ENCODE measurements at regions not wholly inside any gene's neighbourhood (a gene's known extent, or its start where the extent isn't known, plus 50 kb on each side); places are given as distances from the start of the nearest gene placed in this dataset.

- Histone ChIP-seq H3K27ac (no peak overlapping the region), H3K4me1 (no peaks in the 10 kb centered on the region), H3K36me3 (no peaks in the 10 kb centered on the region), H3K4me3 (no peak overlapping the region), H3K27me3 (no peaks in the 10 kb centered on the region), H3K9me3 (no peaks in the 10 kb centered on the region)
- ATAC-seq (ENCODE audit: low FRiP score in 2 of 2): no peak
- TF ChIP-seq POLR2AphosphoS5 (IDR thresholded peaks at IDR 0.05) (no peak), EP300 (IDR thresholded peaks at IDR 0.05) (no peak), CTCF (IDR thresholded peaks at IDR 0.05) (no peak)
- no peak for DNase-seq
- 59 to 67% methylated on average over 1 of the region's 1 CpG for WGBS, 2 donors
Measured at GRCh38 chr3:76615719-76616118, 424.2 kb upstream of the ROBO2 start.

- Histone ChIP-seq H3K4me1 (no peaks in the 10 kb centered on the region), H3K27ac (no peak overlapping the region), H3K9me3 (no peaks in the 10 kb centered on the region), H3K27me3 (no peaks in the 10 kb centered on the region), H3K36me3 (no peaks in the 10 kb centered on the region), H3K4me3 (no peak overlapping the region)
- DNase-seq: no peak
- no peak for TF ChIP-seq POLR2A (IDR thresholded peaks at IDR 0.05)
- no peak for TF ChIP-seq POLR2AphosphoS5 (IDR thresholded peaks at IDR 0.05)
- TF ChIP-seq CTCF (IDR thresholded peaks at IDR 0.05): no peak
- no peak for TF ChIP-seq EP300 (IDR thresholded peaks at IDR 0.05)
- ATAC-seq (ENCODE audit: low FRiP score in 2 of 2): no peak
- 81 to 88% methylated on average over 6 of the region's 6 CpGs for WGBS, 2 donors
Measured at GRCh38 chr3:76624164-76624563, 415.7 kb upstream of the ROBO2 start.

GRCh38 chr3:76627236-76627635, 412.7 kb upstream of the ROBO2 start:
- 62 to 85% methylated on average over 4 of the region's 4 CpGs for WGBS, 2 donors
- no peak for TF ChIP-seq POLR2AphosphoS5 (IDR thresholded peaks at IDR 0.05)
- TF ChIP-seq CTCF (IDR thresholded peaks at IDR 0.05): no peak
- no peak for TF ChIP-seq EP300 (IDR thresholded peaks at IDR 0.05)
- no peak for TF ChIP-seq POLR2A (IDR thresholded peaks at IDR 0.05)
- Histone ChIP-seq H3K36me3 (no peaks in the 10 kb centered on the region), H3K4me3 (no peak overlapping the region), H3K27ac (no peak overlapping the region), H3K4me1 (no peaks in the 10 kb centered on the region), H3K9me3 (no peaks in the 10 kb centered on the region), H3K27me3 (no peaks in the 10 kb centered on the region)
- DNase-seq: no peak
- no peak for ATAC-seq (ENCODE audit: low FRiP score in 2 of 2)

- no peaks in the 10 kb centered on the region for H3K9me3 ChIP-seq
- H3K27me3 ChIP-seq: no peaks in the 10 kb centered on the region
- no peaks in the 10 kb centered on the region for H3K36me3 ChIP-seq
- H3K4me3 ChIP-seq: no peak overlapping the region
- TF ChIP-seq POLR2AphosphoS5 (IDR thresholded peaks at IDR 0.05) (no peak), POLR2A (IDR thresholded peaks at IDR 0.05) (no peak), EP300 (IDR thresholded peaks at IDR 0.05) (no peak), CTCF (IDR thresholded peaks at IDR 0.05) (no peak)
- WGBS, 2 donors: 81 to 88% methylated on average over 4 of the region's 4 CpGs
- ATAC-seq (ENCODE audit: low FRiP score in 2 of 2) (no peak), DNase-seq (no peak)
- H3K4me1 ChIP-seq: no peaks in the 10 kb centered on the region
- H3K27ac ChIP-seq: no peak overlapping the region
Measured at GRCh38 chr3:76631251-76631650, 408.6 kb upstream of the ROBO2 start.

GRCh38 chr3:76638006-76638405, 401.9 kb upstream of the ROBO2 start:
- no peak overlapping the region for H3K27ac ChIP-seq
- no peak overlapping the region for H3K4me3 ChIP-seq
- no peaks in the 10 kb centered on the region for H3K27me3 ChIP-seq
- no peaks in the 10 kb centered on the region for H3K9me3 ChIP-seq
- no peaks in the 10 kb centered on the region for H3K4me1 ChIP-seq
- ATAC-seq (ENCODE audit: low FRiP score in 2 of 2): no peak
- DNase-seq: no peak
- no peaks in the 10 kb centered on the region for H3K36me3 ChIP-seq
- TF ChIP-seq POLR2AphosphoS5 (IDR thresholded peaks at IDR 0.05) (no peak), CTCF (IDR thresholded peaks at IDR 0.05) (no peak), EP300 (IDR thresholded peaks at IDR 0.05) (no peak), POLR2A (IDR thresholded peaks at IDR 0.05) (no peak)
